GM12872 (cell line): ENCODE measurements at regions not wholly inside any gene's neighbourhood (a gene's known extent, or its start where the extent isn't known, plus 50 kb on each side); places are given as distances from the start of the nearest gene placed in this dataset.

Experiments used
- CTCF ChIP-seq: IDR thresholded peaks from 3 replicates; pipeline ENCODE4 v1.5.1; 2011; ENCODE audit warnings: low read depth, mild to moderate bottlenecking, low read length, moderate library complexity; ENCODE audit not compliant: insufficient read depth

GRCh38 chr7:115707258-115708012 lies 323.1 kb downstream of the TFEC start:
- 0 out of 3 replicates have a peak, but pooled peaks have one; percentile 32 for TF ChIP-seq CTCF

- TF ChIP-seq CTCF, result no peak
These were observed 325.7 kb downstream of the TFEC start for GRCh38 chr7:115704884-115705283.

GRCh38 chr7:115701141-115701540 lies 329.4 kb downstream of the TFEC start:
- no peak for TF ChIP-seq CTCF

GRCh38 chr7:115694424-115694823 lies 336.1 kb downstream of the TFEC start:
- no peak for TF ChIP-seq CTCF

GRCh38 chr7:115693779-115694178 lies 336.8 kb downstream of the TFEC start:
- no peak for TF ChIP-seq CTCF

GRCh38 chr7:115689941-115690340 lies 340.6 kb downstream of the TFEC start:
- TF ChIP-seq CTCF, result no peak

- TF ChIP-seq CTCF, result no peak
These were observed 347.5 kb downstream of the TFEC start for GRCh38 chr7:115683093-115683492.

- TF ChIP-seq CTCF, result no peak
These were observed 348.1 kb downstream of the TFEC start for GRCh38 chr7:115682507-115682906.
